Adrenal gland (tissue), 5 donors: ENCODE measurements at regions not wholly inside any gene's neighbourhood (a gene's known extent, or its start where the extent isn't known, plus 50 kb on each side); places are given as distances from the start of the nearest gene placed in this dataset.
"Not testable (repeated sequence)": the region's sequence is repeated elsewhere in the genome, so short reads cannot be mapped to it uniquely, and the experiment has no call there.

ENCODE experiments used
- CTCF ChIP-seq, 6 experiments: fragments of 450-650 bp in 4 of 6; fragments of 200-600 bp in 2 of 6; sonication (generic) in 1 of 6; IDR thresholded peaks; 1 replicate in 5 of 6; 2 replicates in 1 of 6; pipeline versions ENCODE4 v1.5.1 to v1.8.0; 2016 to 2021; ENCODE audit warnings: antibody characterized with exemption in 6 of 6, mild to moderate bottlenecking in 2 of 6, moderate library complexity in 1 of 6
- POLR2A ChIP-seq, 2 donors: fragments of 450-650 bp; IDR thresholded peaks; one replicate each; pipeline ENCODE4 v1.6.1; 2017; ENCODE audit warnings: antibody characterized with exemption in 2 of 2, mild to moderate bottlenecking in 2 of 2, moderate library complexity in 1 of 2
- donor health status: DM: no; HTN: no; CAD: no.

DNA sequence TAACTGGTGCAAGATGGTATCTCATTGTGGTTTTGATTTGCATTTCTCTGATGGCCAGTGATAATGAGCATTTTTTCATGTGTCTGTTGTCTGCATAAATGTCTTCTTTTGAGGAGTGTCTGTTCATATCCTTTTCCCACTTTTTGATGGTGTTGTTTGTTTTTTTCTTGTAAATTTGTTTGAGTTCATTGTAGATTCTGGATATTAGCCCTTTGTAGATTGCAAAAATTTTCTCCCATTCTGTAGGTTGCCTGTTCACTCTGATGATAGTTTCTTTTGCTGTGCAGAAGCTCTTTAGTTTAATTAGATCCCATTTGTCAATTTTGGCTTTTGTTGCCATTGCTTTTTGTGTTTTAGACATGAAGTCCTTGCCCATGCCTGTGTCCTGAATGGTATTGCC lies 256.9 kb downstream of the FOXG1 start:
- not testable (repeated sequence) for TF ChIP-seq CTCF, POLR2A (IDR thresholded peaks at IDR 0.05)
